ENCODE measurements at regions not wholly inside any gene's neighbourhood (a gene's known extent, or its start where the extent isn't known, plus 50 kb on each side); places are given as distances from the start of the nearest gene placed in this dataset.

GRCh38 chr18:57270156-57270555 is 82.2 kb upstream of the ST8SIA3 start:
- TF ChIP-seq EZH2 (IDR thresholded peaks at IDR 0.05; ENCODE audit: borderline replicate concordance, insufficient read depth, low read depth, low read length, poor library complexity, severe bottlenecking) = no peak
- TF ChIP-seq, protein P1, sequence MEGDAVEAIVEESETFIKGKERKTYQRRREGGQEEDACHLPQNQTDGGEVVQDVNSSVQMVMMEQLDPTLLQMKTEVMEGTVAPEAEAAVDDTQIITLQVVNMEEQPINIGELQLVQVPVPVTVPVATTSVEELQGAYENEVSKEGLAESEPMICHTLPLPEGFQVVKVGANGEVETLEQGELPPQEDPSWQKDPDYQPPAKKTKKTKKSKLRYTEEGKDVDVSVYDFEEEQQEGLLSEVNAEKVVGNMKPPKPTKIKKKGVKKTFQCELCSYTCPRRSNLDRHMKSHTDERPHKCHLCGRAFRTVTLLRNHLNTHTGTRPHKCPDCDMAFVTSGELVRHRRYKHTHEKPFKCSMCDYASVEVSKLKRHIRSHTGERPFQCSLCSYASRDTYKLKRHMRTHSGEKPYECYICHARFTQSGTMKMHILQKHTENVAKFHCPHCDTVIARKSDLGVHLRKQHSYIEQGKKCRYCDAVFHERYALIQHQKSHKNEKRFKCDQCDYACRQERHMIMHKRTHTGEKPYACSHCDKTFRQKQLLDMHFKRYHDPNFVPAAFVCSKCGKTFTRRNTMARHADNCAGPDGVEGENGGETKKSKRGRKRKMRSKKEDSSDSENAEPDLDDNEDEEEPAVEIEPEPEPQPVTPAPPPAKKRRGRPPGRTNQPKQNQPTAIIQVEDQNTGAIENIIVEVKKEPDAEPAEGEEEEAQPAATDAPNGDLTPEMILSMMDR (IDR thresholded peaks at IDR 0.05) = no peak
